HG03066 (cell line): ENCODE measurements at regions not wholly inside any gene's neighbourhood (a gene's known extent, or its start where the extent isn't known, plus 50 kb on each side); places are given as distances from the start of the nearest gene placed in this dataset.
"Not testable (repeated sequence)": the region's sequence is repeated elsewhere in the genome, so short reads cannot be mapped to it uniquely, and the experiment has no call there.

Source experiments
- ATAC-seq: cut with Tn5 transposase; IDR thresholded peaks from one replicate; pipeline ENCODE4 v1.9.1; 2021; ENCODE audit warnings: low read depth; ENCODE audit not compliant: unreplicated experiment

- no peak for ATAC-seq
Measured at GRCh38 chr9:79447762-79448161, 124.0 kb upstream of the TLE4 start.

DNA sequence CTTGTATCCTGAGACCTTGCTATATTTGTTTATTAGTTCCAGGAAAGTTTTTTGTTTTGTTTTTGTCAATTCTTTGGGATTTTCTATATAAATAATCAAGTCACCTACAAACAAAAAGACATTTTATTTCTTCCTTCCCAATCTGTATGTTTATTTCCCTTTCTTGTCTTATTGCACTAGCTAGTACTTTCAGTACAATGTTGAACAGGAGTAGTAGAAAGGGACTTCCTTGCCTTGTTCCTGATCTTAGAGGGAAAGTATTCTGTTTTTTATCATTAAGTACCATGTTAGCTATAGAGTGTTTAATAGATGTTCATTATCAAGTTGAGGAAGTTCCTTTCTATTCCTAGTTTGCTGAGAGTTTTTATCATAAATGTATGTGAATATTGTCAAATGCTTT is 119.5 kb upstream of the TLE4 start:
- ATAC-seq = no peak

DNA sequence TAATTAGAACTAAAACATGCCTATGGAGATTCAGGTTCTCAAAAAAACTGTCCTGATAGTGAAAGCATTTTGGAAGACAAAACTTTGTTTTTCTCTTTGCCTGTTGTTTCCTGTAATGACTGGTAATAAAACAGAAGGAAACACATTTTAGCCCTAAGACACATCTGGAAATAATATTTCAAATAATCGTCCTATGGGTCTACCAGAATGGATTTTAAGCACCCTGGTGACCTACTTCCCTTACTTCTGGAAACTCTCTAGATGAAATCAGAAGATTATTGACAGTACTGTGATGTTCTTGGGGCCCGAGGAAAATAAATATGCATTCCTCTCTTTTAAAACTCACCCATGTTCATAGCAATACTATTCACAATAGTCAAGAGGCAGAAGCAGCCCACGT is 110.1 kb upstream of the TLE4 start:
- no peak for ATAC-seq

- ATAC-seq = no peak
Measured at GRCh38 chr9:79465156-79465555, 106.6 kb upstream of the TLE4 start.

GRCh38 chr9:79469164-79469563 is 102.6 kb upstream of the TLE4 start:
- ATAC-seq = no peak

GRCh38 chr9:79470954-79471353 is 100.8 kb upstream of the TLE4 start:
- ATAC-seq = no peak

DNA sequence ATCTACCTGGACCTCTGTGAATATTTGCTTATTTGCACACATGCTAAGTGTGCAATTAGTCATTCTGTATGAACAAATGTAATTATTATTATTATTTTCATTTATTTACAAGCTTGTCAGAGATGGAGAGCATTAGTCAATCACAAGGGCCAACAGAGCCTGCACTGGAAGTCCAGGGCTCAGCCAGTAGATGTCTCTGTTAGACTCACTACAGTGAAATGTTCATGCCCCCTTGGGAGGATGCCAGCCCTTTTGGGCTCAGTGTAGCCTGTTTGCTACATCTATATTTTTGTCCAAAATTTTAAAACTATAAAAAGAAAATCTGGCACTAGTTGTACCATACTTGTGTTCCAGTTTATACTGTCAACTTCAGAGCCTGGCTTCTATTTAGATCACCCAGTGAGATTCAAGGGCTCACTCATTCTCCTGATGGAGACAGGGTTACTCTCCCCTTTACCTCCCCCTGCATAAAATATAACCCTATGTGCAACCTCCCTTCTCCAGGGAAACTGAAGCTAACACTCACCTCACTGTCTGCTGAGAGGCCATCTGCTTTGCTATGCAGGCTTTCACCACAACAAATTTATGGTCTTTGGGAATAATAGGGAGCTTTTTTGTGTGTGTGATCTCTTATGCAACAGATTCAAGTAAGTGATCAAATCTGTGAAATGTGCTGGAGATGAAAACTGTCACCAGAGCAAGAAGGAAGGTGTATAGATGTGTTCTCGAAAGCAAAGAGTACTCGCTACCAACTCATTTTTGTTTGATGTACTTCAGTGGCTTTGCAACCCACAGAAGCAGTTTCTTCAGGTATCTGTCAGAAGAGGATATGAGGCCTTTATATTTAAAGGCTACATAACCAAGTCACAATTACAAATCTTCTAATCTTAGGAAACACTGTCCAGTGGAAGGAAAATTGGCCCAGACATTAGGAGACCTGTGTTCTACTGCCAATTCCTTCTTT is 99.9 kb upstream of the TLE4 start:
- no peak for ATAC-seq

DNA sequence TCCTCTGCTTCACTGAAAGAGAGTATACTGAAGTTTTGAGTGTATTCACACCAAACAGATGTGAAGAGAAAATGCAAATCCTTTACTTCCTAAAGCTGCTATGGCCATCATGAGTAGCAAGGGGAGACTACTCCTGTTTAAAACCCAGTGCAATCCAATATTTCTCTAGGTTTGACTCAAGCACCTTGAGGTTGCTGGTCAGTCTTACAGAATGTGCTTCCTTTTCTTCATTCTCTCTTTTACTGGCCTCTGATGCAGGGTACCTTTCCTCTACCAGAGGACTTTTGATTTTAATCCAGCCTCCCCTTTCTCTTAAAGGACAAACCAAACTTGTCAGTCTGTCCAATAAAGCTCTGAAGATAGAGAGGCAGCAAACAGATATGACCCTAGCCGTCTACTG is 98.1 kb upstream of the TLE4 start:
- ATAC-seq = no peak

- no peak for ATAC-seq
Measured at GRCh38 chr9:79477241-79477840, 94.4 kb upstream of the TLE4 start.

GRCh38 chr9:79477955-79478771 is 93.6 kb upstream of the TLE4 start:
- ATAC-seq = no peak

GRCh38 chr9:79480639-79481038 is 91.1 kb upstream of the TLE4 start:
- ATAC-seq = no peak

- ATAC-seq = no peak
Measured at GRCh38 chr9:79481846-79482477, 89.8 kb upstream of the TLE4 start.

- no peak for ATAC-seq
Measured at GRCh38 chr9:79485258-79485657, 86.5 kb upstream of the TLE4 start.

DNA sequence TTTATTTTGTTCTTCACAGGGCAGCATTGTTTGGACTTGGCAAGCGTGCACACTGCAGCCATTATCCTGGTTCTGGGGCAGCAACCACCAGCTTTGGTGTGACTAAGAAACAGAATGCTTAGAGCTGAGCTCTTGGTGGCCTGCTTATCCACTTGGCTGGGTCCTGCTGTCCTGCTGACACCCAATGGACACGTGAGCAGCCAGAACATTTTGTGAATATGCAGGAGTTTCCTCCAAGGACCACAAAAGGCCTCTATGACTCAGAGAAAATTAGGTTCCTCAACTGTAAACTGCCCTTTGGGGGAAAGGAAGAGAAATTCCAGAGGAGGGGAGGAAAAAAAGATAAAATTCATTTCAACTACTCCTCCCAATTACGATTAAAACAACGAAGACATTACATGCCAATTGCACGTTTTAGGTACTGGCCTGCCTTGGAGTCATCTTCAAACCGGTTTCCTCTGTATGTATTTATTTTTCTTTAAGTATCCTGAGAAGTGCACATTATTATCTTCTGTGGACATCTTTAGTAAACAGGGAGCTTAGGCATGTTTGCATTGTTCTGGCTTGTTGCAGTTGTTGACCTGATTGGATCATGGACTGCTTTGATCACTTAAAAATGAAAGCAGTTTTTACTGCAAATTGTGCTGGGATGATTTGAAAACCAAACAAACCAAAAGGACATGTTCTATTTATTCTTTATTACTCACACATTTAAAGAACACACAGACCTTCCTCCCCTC is 82.3 kb upstream of the TLE4 start:
- no peak for ATAC-seq

DNA sequence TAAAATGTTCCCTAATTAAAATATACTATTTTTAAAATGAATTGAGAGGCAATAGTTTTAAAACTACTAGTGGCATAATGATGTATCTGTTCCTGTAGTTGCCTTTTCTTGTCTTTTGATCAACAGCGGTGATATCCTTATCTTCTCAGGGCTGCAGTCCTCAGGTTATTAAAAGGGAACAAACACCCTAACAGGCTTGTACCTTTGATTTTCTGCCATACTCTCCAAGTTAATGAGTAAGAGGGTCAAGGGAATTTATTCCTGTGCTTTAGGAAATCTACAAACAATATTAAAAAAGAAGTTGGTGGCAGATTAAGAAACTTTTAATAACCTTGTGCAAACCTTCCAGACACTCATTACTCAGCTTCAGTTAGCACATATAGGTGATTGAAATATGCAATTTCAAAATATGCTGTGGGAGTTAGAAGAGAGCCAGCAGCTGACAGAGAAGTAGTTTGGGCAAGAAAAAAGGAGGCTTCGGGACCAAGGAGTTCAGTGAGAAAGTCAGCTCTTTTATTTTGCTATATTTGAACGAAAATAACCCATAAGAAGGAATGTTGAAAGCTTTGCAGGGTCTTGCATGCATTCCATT is 81.0 kb upstream of the TLE4 start:
- no peak for ATAC-seq

DNA sequence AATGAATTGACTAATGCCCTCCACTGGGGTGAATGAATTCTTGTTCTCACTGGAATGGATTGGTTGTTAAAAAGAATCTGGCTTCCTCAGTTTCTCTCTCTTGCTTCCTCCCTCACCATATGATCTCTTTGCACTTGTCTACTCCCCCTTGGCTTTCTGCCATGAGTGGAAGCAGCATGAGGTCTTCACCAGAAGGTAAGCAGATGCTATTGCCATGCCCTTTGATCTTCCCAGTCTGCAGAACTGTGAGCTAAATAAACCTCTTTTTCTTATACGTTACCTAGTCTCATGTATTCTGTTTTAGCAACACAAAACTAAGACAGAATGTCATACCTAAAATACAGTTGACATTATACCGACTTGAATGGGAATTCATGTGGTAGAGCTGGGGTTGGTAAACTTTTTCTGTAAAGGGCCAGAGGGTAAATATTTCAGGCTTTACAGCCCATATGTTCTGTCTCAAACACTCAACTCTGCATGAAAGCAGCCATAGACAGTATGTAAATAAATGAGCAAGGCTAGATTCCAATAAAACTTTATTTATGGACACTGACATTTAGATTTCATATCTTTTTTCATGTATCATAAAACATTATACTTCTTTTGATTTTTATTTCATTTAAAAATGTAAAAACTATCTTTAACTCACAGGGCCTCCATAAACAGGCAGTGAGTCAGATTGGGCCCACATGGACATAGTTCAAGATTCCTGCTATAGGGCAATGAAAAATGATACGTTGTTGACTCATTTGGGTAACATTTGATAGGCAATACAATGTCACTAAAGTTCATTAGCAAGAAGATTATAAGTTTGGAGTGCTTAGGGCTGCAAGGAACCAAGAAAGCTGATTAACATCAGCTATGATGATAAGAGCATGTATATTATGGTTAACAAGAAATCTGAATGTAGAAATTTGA is 79.4 kb upstream of the TLE4 start:
- no peak for ATAC-seq

GRCh38 chr9:79500196-79500864 is 71.4 kb upstream of the TLE4 start:
- ATAC-seq = not testable (repeated sequence)

- no peak for ATAC-seq
Measured at GRCh38 chr9:79501546-79501945, 70.2 kb upstream of the TLE4 start.
